Testis (tissue), 2 donors: ENCODE measurements at regions not wholly inside any gene's neighbourhood (a gene's known extent, or its start where the extent isn't known, plus 50 kb on each side); places are given as distances from the start of the nearest gene placed in this dataset.

Source experiments
- DNase-seq: peaks from one replicate; pipeline ENCODE4 v3.0.0-alpha.2; 2019
- H3K27ac ChIP-seq, 2 donors: fragments of 200-600 bp; sonication (generic); one replicate each; pipeline ENCODE4 v1.5.1; 2019
- H3K27me3 ChIP-seq: fragments of 200-600 bp; sonication (generic); one replicate; pipeline ENCODE4 v1.5.1; 2019
- H3K36me3 ChIP-seq: fragments of 200-600 bp; sonication (generic); one replicate; pipeline ENCODE4 v1.5.1; 2017; ENCODE audit warnings: low read depth; ENCODE audit errors: missing control alignments
- H3K4me1 ChIP-seq: fragments of 200-600 bp; sonication (generic); one replicate; pipeline ENCODE4 v1.5.1; 2019
- H3K4me3 ChIP-seq, 2 donors: fragments of 200-600 bp; sonication (generic); one replicate each; pipeline ENCODE4 v1.5.1; 2017 to 2019
- H3K9me3 ChIP-seq: fragments of 200-600 bp; sonication (generic); one replicate; pipeline ENCODE4 v1.5.1; 2017
- CTCF ChIP-seq, 3 experiments: fragments of 450-650 bp in 2 of 3; fragments of 200-600 bp in 1 of 3; sonication (generic) in 1 of 3; IDR thresholded peaks; one replicate each; pipeline ENCODE4 v1.5.1; 2016 to 2019; ENCODE audit warnings: antibody characterized with exemption in 3 of 3, mild to moderate bottlenecking in 2 of 3, moderate library complexity in 1 of 3
- POLR2A ChIP-seq: fragments of 450-650 bp; IDR thresholded peaks from one replicate; pipeline ENCODE4 v1.6.1; 2017; ENCODE audit warnings: antibody characterized with exemption, mild to moderate bottlenecking, moderate library complexity
- WGBS, 2 donors: methylation state at CpG; one replicate each; pipeline ENCODE4 v1.1.5; 2018; 5-methylcytosine and 5-hydroxymethylcytosine counted together
- intact Hi-C: fragments of 100-400 bp; cut with DNase I; formaldehyde crosslinking; loops from one replicate; pipeline ENCODE4 v1.15.1; 2023; ENCODE audit warnings: low total_unique reads

- Histone ChIP-seq H3K9me3 (no peaks in the 10 kb centered on the region), H3K4me1 (peaks cover 5% of the 10 kb centered on the region), H3K27me3 (no peaks in the 10 kb centered on the region), H3K36me3 (no peaks in the 10 kb centered on the region), H3K27ac (no peak overlapping the region), H3K4me3 (no peak overlapping the region)
- intact Hi-C loops: no loop called here
- TF ChIP-seq CTCF (IDR thresholded peaks at IDR 0.05) (no peak), POLR2A (no peak)
- WGBS, 2 donors: 77 to 85% methylated on average over 3 of the region's 3 CpGs
- DNase-seq: no peak
Observed at GRCh38 chr5:62681117-62681850, 102.7 kb downstream of the LRRC70 start.

- H3K36me3 ChIP-seq: no peaks in the 10 kb centered on the region
- no peaks in the 10 kb centered on the region for H3K9me3 ChIP-seq
- no peak overlapping the region for H3K4me3 ChIP-seq
- H3K27ac ChIP-seq: no peak overlapping the region
- no peaks in the 10 kb centered on the region for H3K27me3 ChIP-seq
- TF ChIP-seq POLR2A (no peak), CTCF (IDR thresholded peaks at IDR 0.05) (no peak)
- DNase-seq: no peak
- H3K4me1 ChIP-seq: no peaks in the 10 kb centered on the region
- intact Hi-C loops: no loop called here
Observed at GRCh38 chr5:62680121-62680520, 101.5 kb downstream of the LRRC70 start.
